GM19395 (cell line): ENCODE measurements at regions not wholly inside any gene's neighbourhood (a gene's known extent, or its start where the extent isn't known, plus 50 kb on each side); places are given as distances from the start of the nearest gene placed in this dataset.

Source experiments
- ATAC-seq: cut with Tn5 transposase; IDR thresholded peaks from one replicate; pipeline ENCODE4 v1.9.1; 2021; ENCODE audit warnings: mild to moderate bottlenecking, moderate library complexity; ENCODE audit not compliant: unreplicated experiment

GRCh38 chr2:37833423-37833822 lies 91.7 kb upstream of the RMDN2 start:
- ATAC-seq, result peak; percentile 56

- ATAC-seq, result no peak
These were observed 88.8 kb upstream of the RMDN2 start for GRCh38 chr2:37836270-37836669.

GRCh38 chr2:37836711-37837110 lies 88.4 kb upstream of the RMDN2 start:
- no peak for ATAC-seq

GRCh38 chr2:37837628-37838328 lies 87.3 kb upstream of the RMDN2 start:
- no peak for ATAC-seq

GRCh38 chr2:37838541-37839167 lies 86.4 kb upstream of the RMDN2 start:
- no peak for ATAC-seq

- no peak for ATAC-seq
These were observed 85.1 kb upstream of the RMDN2 start for GRCh38 chr2:37839991-37840390.

- no peak for ATAC-seq
These were observed 82.2 kb upstream of the RMDN2 start for GRCh38 chr2:37842732-37843440.

- ATAC-seq, result no peak
These were observed 81.5 kb upstream of the RMDN2 start for GRCh38 chr2:37843556-37843955.

- no peak for ATAC-seq
These were observed 78.9 kb upstream of the RMDN2 start for GRCh38 chr2:37846207-37846606.

GRCh38 chr2:37847792-37848191 lies 77.3 kb upstream of the RMDN2 start:
- ATAC-seq, result no peak

- no peak for ATAC-seq
These were observed 76.6 kb upstream of the RMDN2 start for GRCh38 chr2:37848451-37848850.

- no peak for ATAC-seq
These were observed 75.2 kb upstream of the RMDN2 start for GRCh38 chr2:37849911-37850310.

GRCh38 chr2:37851428-37851827 lies 73.7 kb upstream of the RMDN2 start:
- peak; percentile 49 for ATAC-seq

- ATAC-seq, result peak; percentile 78
These were observed 73.1 kb upstream of the RMDN2 start for GRCh38 chr2:37851828-37852584.

GRCh38 chr2:37852585-37853014 lies 72.5 kb upstream of the RMDN2 start:
- no peak for ATAC-seq

- ATAC-seq, result no peak
These were observed 70.3 kb upstream of the RMDN2 start for GRCh38 chr2:37854676-37855282.

GRCh38 chr2:37855283-37856041 lies 69.6 kb upstream of the RMDN2 start:
- no peak for ATAC-seq

GRCh38 chr2:37856101-37856751 lies 68.9 kb upstream of the RMDN2 start:
- no peak for ATAC-seq

GRCh38 chr2:37857575-37858399 lies 67.3 kb upstream of the RMDN2 start:
- no peak for ATAC-seq
